H1 (cell line): ENCODE measurements at regions not wholly inside any gene's neighbourhood (a gene's known extent, or its start where the extent isn't known, plus 50 kb on each side); places are given as distances from the start of the nearest gene placed in this dataset.

Experiments
- CTCF ChIA-PET: fragments of 300-600 bp; sonication (Branson Sonifier 250); formaldehyde crosslinking; loops from one replicate; lab custom pipeline; 2021; ENCODE audit not compliant: partially characterized antibody; lab: Charles Lee
- POLR2A ChIA-PET: fragments of 300-600 bp; sonication (Branson Sonifier 250); formaldehyde crosslinking; loops from one replicate; lab custom pipeline; 2021; ENCODE audit warnings: inconsistent platforms; ENCODE audit not compliant: partially characterized antibody; lab: Charles Lee
- DNase-seq, 2 experiments: peaks; one replicate each; pipeline versions ENCODE4 v3.0.0 to v3.0.0-alpha.2; 2010 to 2022; ENCODE audit warnings: low spot score in 2 of 2, low read depth in 1 of 2, mixed read lengths in 1 of 2
- FAIRE-seq: peaks from 2 replicates; lab custom pipeline; 2011; peaks lifted over from hg19 to GRCh38; lab: Jason Lieb, UNC
- H2AFZ ChIP-seq: 2 replicates; pipeline ENCODE4 v1.8.1; 2012; ENCODE audit warnings: low read length, inconsistent platforms
- H2AK5ac ChIP-seq: 2 replicates; pipeline ENCODE4 v1.6.1; 2013; ENCODE audit warnings: low read depth, low read length
- H2BK120ac ChIP-seq: replicated peaks from 2 replicates; pipeline ENCODE3; 2013; ENCODE audit warnings: low read depth, low read length, inconsistent platforms
- H2BK12ac ChIP-seq: 2 replicates; pipeline ENCODE4 v1.6.1; 2013; ENCODE audit warnings: low read depth, low read length
- H2BK15ac ChIP-seq: 2 replicates; pipeline ENCODE4 v1.6.1; 2013; ENCODE audit warnings: low read length
- H2BK20ac ChIP-seq: 2 replicates; pipeline ENCODE4 v1.6.1; 2013; ENCODE audit warnings: low read length
- H2BK5ac ChIP-seq: 2 replicates; pipeline ENCODE4 v1.6.1; 2013; ENCODE audit warnings: low read depth, low read length
- H3K14ac ChIP-seq: 2 replicates; pipeline ENCODE4 v1.6.1; 2013; ENCODE audit warnings: inconsistent platforms; ENCODE audit not compliant: insufficient read length
- H3K18ac ChIP-seq: 2 replicates; pipeline ENCODE4 v1.6.1; 2013; ENCODE audit warnings: low read length; ENCODE audit errors: extremely low read depth
- H3K23ac ChIP-seq: 2 replicates; pipeline ENCODE4 v1.6.1; 2013; ENCODE audit warnings: inconsistent platforms; ENCODE audit not compliant: insufficient read length
- H3K23me2 ChIP-seq: 2 replicates; pipeline ENCODE4 v1.6.1; 2013; ENCODE audit warnings: low read depth, low read length
- H3K27ac ChIP-seq: 2 replicates; pipeline ENCODE4 v1.6.1; 2011; ENCODE audit warnings: low read depth, low read length, inconsistent platforms
- H3K27me3 ChIP-seq, 4 experiments: replicated peaks in 1 of 4; 1 replicate in 1 of 4; 2 replicates in 3 of 4; pipeline versions ENCODE4 v1.6.1 to v1.8.1; 2011 to 2013; ENCODE audit warnings: low read length in 3 of 4, mild to moderate bottlenecking in 3 of 4, inconsistent platforms in 2 of 4, mixed read lengths in 2 of 4, moderate library complexity in 1 of 4; ENCODE audit not compliant: control insufficient read depth in 3 of 4, insufficient read depth in 3 of 4; ENCODE audit errors: extremely low read depth in 1 of 4
- H3K36me3 ChIP-seq, 4 experiments: 2 replicates each; pipeline versions ENCODE4 v1.6.1 to v1.8.1; 2011 to 2013; ENCODE audit warnings: mild to moderate bottlenecking in 4 of 4, low read length in 3 of 4, moderate library complexity in 2 of 4, control low read depth in 1 of 4, inconsistent platforms in 1 of 4; ENCODE audit not compliant: insufficient read depth in 4 of 4, control insufficient read depth in 2 of 4
- H3K4ac ChIP-seq: replicated peaks from 2 replicates; pipeline ENCODE3; 2013; ENCODE audit warnings: low read length, low read depth, mixed read lengths, inconsistent platforms; ENCODE audit not compliant: insufficient read length
- H3K4me1 ChIP-seq, 4 experiments: replicated peaks in 1 of 4; 1 replicate in 1 of 4; 2 replicates in 3 of 4; pipeline versions ENCODE4 v1.6.1 to v1.8.1; 2011 to 2013; ENCODE audit warnings: low read length in 3 of 4, inconsistent platforms in 2 of 4, mixed read lengths in 1 of 4; ENCODE audit not compliant: insufficient read depth in 4 of 4, control insufficient read depth in 3 of 4
- H3K4me2 ChIP-seq, 2 experiments: 2 replicates each; pipeline versions ENCODE4 v1.6.1 to v1.8.1; 2011 to 2013; ENCODE audit warnings: low read depth in 2 of 2, low read length in 2 of 2, control low read depth in 1 of 2, inconsistent platforms in 1 of 2, mild to moderate bottlenecking in 1 of 2; ENCODE audit not compliant: insufficient read depth in 1 of 2
- H3K4me3 ChIP-seq, 4 experiments: fragments of 200-600, 300-600 bp in 1 of 4; sonication (generic), shearing (Covaris generic), sonication (Bioruptor Twin) in 1 of 4; 2 replicates each; pipeline versions ENCODE4 v1.5.1 to v1.8.1; 2011 to 2016; ENCODE audit warnings: low read length in 4 of 4, low read depth in 3 of 4, control low read depth in 2 of 4, inconsistent platforms in 2 of 4, mild to moderate bottlenecking in 2 of 4, mixed read lengths in 1 of 4, moderate library complexity in 1 of 4; ENCODE audit not compliant: insufficient read depth in 2 of 4; ENCODE audit errors: extremely low read depth in 1 of 4
- H3K56ac ChIP-seq: replicated peaks from 2 replicates; pipeline ENCODE3; 2013; ENCODE audit warnings: low read depth, mild to moderate bottlenecking, mixed read lengths, low read length, inconsistent platforms; ENCODE audit not compliant: insufficient read length
- H3K79me1 ChIP-seq: 2 replicates; pipeline ENCODE4 v1.6.1; 2013; ENCODE audit warnings: low read depth, low read length, control low read depth
- H3K79me2 ChIP-seq, 2 experiments: 2 replicates each; pipeline versions ENCODE4 v1.6.1 to v1.8.1; 2012 to 2013; ENCODE audit warnings: low read length in 2 of 2, mild to moderate bottlenecking in 2 of 2, inconsistent platforms in 1 of 2; ENCODE audit not compliant: insufficient read depth in 2 of 2, control insufficient read depth in 1 of 2
- H3K9ac ChIP-seq, 4 experiments: replicated peaks in 1 of 4; 1 replicate in 1 of 4; 2 replicates in 3 of 4; pipeline versions ENCODE4 v1.6.1 to v1.8.1; 2011 to 2013; ENCODE audit warnings: low read depth in 3 of 4, low read length in 3 of 4, control low read depth in 2 of 4, mild to moderate bottlenecking in 2 of 4, moderate library complexity in 2 of 4, inconsistent platforms in 1 of 4; ENCODE audit errors: extremely low read depth in 1 of 4
- H3K9me3 ChIP-seq, 2 experiments: 2 replicates each; pipeline versions ENCODE4 v1.6.1 to v1.8.1; 2012 to 2013; ENCODE audit warnings: mild to moderate bottlenecking in 2 of 2, moderate library complexity in 2 of 2, control low read depth in 1 of 2, inconsistent platforms in 1 of 2, low read depth in 1 of 2, low read length in 1 of 2, mixed read lengths in 1 of 2; ENCODE audit not compliant: insufficient read depth in 2 of 2
- H4K20me1 ChIP-seq, 2 experiments: replicated peaks in 1 of 2; 2 replicates each; pipeline versions ENCODE3 to v1.8.1; 2011 to 2013; ENCODE audit warnings: inconsistent platforms in 2 of 2, low read length in 2 of 2, mild to moderate bottlenecking in 1 of 2; ENCODE audit not compliant: insufficient read depth in 2 of 2, control insufficient read depth in 1 of 2
- H4K5ac ChIP-seq: 2 replicates; pipeline ENCODE4 v1.6.1; 2013; ENCODE audit warnings: low read length, low read depth, mixed read lengths, inconsistent platforms; ENCODE audit not compliant: insufficient read length
- H4K8ac ChIP-seq: 2 replicates; pipeline ENCODE4 v1.8.0; 2013; ENCODE audit warnings: mild to moderate bottlenecking, moderate library complexity, low read length, inconsistent platforms; ENCODE audit not compliant: insufficient read depth; ENCODE audit errors: extremely low read depth
- H4K91ac ChIP-seq: replicated peaks from 2 replicates; pipeline ENCODE3; 2013; ENCODE audit warnings: low read length, mixed read lengths, inconsistent platforms; ENCODE audit not compliant: insufficient read length
- EP300 ChIP-seq, 2 experiments: IDR thresholded peaks; 1 replicate in 1 of 2; 2 replicates in 1 of 2; pipeline ENCODE4 v1.6.1; 2011 to 2012; ENCODE audit warnings: low read depth in 2 of 2, low read length in 2 of 2, mild to moderate bottlenecking in 2 of 2, borderline replicate concordance in 1 of 2, inconsistent platforms in 1 of 2, moderate library complexity in 1 of 2
- MAFK ChIP-seq: IDR thresholded peaks from 2 replicates; pipeline ENCODE4 v1.6.1; 2012; ENCODE audit warnings: low read depth, mild to moderate bottlenecking, improper control_type of control experiment, low read length
- POU5F1 ChIP-seq: IDR thresholded peaks from 2 replicates; pipeline ENCODE4 v1.6.1; 2011; ENCODE audit warnings: low read depth, mild to moderate bottlenecking, low read length, moderate library complexity
- SRF ChIP-seq: IDR thresholded peaks from 2 replicates; pipeline ENCODE4 v1.6.1; 2011; ENCODE audit warnings: mild to moderate bottlenecking, low read depth, low read length, moderate library complexity
- WGBS, 2 experiments: shearing (Covaris generic) in 1 of 2; methylation state at CpG; one replicate each; pipeline versions ENCODE4 v1.1.6 to v1.1.7; 2013 to 2015; ENCODE audit warnings: low lambda C conversion rate in 2 of 2, mixed read lengths in 2 of 2, inconsistent platforms in 1 of 2, low coverage in 1 of 2, missing lambda C conversion rate in 1 of 2; ENCODE audit not compliant: insufficient replicate concordance in 2 of 2, insufficient coverage in 1 of 2, insufficient read length in 1 of 2; ENCODE audit errors: extremely low coverage in 1 of 2, missing lambda C conversion rate in 1 of 2; 5-methylcytosine and 5-hydroxymethylcytosine counted together
- TF ChIP-seq, protein P1 (sequence below): IDR thresholded peaks from 2 replicates; pipeline ENCODE4 v1.6.1; 2011; ENCODE audit warnings: low read length, improper control_type of control experiment

DNA sequence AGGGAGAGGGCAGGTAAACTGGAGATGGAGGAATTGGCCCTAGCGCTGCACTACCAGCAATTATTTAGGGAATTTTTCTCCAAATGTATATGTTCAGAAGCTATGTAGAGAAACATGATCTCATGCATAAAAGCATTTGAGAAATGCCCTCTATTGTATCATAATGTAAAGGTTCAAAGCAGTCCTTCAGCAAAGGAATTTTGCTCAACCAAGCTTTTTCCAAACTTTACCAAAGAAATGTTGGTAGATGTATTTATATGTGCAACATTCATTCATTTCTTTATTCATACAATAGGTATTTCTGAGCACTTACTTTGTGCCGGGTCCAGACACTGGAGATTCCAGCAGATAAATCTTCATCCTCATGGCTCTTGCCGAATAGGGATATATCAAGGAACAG, 64.4 kb downstream of the XCL1 start:
- H4K91ac ChIP-seq = no peak overlapping the region
- no peaks in the 10 kb centered on the region for H3K4me1 ChIP-seq
- no peak overlapping the region for H2BK120ac ChIP-seq
- no peak overlapping the region for H2BK15ac ChIP-seq
- no peaks in the 10 kb centered on the region for H3K27me3 ChIP-seq
- H2BK20ac ChIP-seq = no peak overlapping the region
- no peak overlapping the region for H4K8ac ChIP-seq
- H4K20me1 ChIP-seq = no peaks in the 10 kb centered on the region
- DNase-seq = no peak
- no peak overlapping the region for H3K18ac ChIP-seq
- no peak overlapping the region for H2AK5ac ChIP-seq
- H3K4me3 ChIP-seq = no peak overlapping the region
- TF ChIP-seq SRF (no peak), MAFK (no peak), POU5F1 (no peak), EP300 (IDR thresholded peaks at IDR 0.05; ENCODE audit: borderline replicate concordance in 1 of 2, low read depth in 2 of 2, low read length in 2 of 2) (no peak)
- TF ChIP-seq, protein P1, sequence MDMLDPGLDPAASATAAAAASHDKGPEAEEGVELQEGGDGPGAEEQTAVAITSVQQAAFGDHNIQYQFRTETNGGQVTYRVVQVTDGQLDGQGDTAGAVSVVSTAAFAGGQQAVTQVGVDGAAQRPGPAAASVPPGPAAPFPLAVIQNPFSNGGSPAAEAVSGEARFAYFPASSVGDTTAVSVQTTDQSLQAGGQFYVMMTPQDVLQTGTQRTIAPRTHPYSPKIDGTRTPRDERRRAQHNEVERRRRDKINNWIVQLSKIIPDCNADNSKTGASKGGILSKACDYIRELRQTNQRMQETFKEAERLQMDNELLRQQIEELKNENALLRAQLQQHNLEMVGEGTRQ = no peak
- TF ChIP-seq, all 59 proteins: peak for 0
- no peak overlapping the region for H3K27ac ChIP-seq
- H2AFZ ChIP-seq = no peak overlapping the region
- no peaks in the 10 kb centered on the region for H3K79me2 ChIP-seq
- H3K9ac ChIP-seq = no peak overlapping the region
- CTCF ChIA-PET = no interaction called here
- H3K4ac ChIP-seq = no peak overlapping the region
- H3K56ac ChIP-seq = no peak overlapping the region
- H3K23ac ChIP-seq = no peak overlapping the region
- no peak overlapping the region for H2BK5ac ChIP-seq
- POLR2A ChIA-PET = no interaction called here
- H2BK12ac ChIP-seq = no peak overlapping the region
- no peaks in the 10 kb centered on the region for H3K36me3 ChIP-seq
- no peak for FAIRE-seq
- no peaks in the 10 kb centered on the region for H3K79me1 ChIP-seq
- H3K4me2 ChIP-seq = no peak overlapping the region
- no peak overlapping the region for H4K5ac ChIP-seq
- WGBS, 2 experiments = 94% methylated on average over 3 of the region's 3 CpGs; no CpG with 5 or more reads in 1 of the 2 experiments
- H3K9me3 ChIP-seq = no peaks in the 10 kb centered on the region
- H3K14ac ChIP-seq = no peak overlapping the region
- no peaks in the 10 kb centered on the region; the same call in 1 of the 2 replicates for H3K23me2 ChIP-seq
